ENCODE measurements at regions not wholly inside any gene's neighbourhood (a gene's known extent, or its start where the extent isn't known, plus 50 kb on each side); places are given as distances from the start of the nearest gene placed in this dataset.

GRCh38 chr5:68482199-68482598 lies 266.6 kb downstream of the PIK3R1 start:
- TF ChIP-seq ZNF644 (tag; IDR thresholded peaks at IDR 0.05; ENCODE audit: low read depth) = no peak
- TF ChIP-seq, protein P1, sequence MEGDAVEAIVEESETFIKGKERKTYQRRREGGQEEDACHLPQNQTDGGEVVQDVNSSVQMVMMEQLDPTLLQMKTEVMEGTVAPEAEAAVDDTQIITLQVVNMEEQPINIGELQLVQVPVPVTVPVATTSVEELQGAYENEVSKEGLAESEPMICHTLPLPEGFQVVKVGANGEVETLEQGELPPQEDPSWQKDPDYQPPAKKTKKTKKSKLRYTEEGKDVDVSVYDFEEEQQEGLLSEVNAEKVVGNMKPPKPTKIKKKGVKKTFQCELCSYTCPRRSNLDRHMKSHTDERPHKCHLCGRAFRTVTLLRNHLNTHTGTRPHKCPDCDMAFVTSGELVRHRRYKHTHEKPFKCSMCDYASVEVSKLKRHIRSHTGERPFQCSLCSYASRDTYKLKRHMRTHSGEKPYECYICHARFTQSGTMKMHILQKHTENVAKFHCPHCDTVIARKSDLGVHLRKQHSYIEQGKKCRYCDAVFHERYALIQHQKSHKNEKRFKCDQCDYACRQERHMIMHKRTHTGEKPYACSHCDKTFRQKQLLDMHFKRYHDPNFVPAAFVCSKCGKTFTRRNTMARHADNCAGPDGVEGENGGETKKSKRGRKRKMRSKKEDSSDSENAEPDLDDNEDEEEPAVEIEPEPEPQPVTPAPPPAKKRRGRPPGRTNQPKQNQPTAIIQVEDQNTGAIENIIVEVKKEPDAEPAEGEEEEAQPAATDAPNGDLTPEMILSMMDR (IDR thresholded peaks at IDR 0.05 in 2 of 3, conservative IDR thresholded peaks at IDR 0.05 in 1 of 3; ENCODE audit: insufficient read depth in 2 of 3, low read depth in 1 of 3, low read length in 3 of 3) = no peak

Data from K562 (cell line).